ENCODE measurements at regions not wholly inside any gene's neighbourhood (a gene's known extent, or its start where the extent isn't known, plus 50 kb on each side); places are given as distances from the start of the nearest gene placed in this dataset.

DNA sequence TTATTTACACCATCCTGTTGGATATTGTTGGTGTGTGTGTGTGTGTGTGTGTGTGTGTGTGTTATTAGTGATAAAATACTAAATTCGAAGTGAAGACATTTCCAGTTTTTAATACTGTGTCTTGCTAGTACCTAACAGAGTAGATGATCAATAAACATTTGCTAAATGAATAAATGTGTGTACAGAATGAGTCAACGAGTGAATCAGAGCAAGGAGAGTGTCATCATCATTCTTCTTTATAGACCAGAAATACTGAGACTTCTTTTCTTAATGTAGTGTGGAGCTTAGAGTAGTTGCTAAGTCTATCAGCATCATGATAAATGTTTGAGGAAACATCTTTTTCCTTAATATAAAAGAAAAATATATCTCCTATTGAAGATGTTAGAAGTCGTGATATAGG is 169.7 kb upstream of the SATB2 start:
- DNase-seq (ENCODE audit: low read depth in 2 of 2), result no peak

DNA sequence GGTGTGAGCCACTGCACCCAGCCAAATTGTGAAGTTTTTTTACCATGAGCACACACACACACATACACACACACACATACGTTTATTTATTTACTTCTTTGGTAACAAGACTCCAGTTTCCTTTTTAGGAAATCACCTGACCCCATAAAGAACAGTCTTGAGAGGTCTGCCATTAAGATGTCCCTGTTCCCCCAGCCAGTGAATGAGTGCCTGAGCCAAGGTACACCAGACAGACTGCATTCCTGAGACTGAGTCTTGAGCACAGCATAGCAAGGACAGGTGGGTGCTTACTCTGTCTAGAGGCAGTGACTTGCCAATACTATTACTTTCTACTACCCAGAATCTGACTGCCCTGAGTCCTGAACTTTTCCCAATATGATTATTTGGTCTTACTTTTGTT is 167.2 kb upstream of the SATB2 start:
- no peak for DNase-seq (ENCODE audit: low read depth in 2 of 2)

DNA sequence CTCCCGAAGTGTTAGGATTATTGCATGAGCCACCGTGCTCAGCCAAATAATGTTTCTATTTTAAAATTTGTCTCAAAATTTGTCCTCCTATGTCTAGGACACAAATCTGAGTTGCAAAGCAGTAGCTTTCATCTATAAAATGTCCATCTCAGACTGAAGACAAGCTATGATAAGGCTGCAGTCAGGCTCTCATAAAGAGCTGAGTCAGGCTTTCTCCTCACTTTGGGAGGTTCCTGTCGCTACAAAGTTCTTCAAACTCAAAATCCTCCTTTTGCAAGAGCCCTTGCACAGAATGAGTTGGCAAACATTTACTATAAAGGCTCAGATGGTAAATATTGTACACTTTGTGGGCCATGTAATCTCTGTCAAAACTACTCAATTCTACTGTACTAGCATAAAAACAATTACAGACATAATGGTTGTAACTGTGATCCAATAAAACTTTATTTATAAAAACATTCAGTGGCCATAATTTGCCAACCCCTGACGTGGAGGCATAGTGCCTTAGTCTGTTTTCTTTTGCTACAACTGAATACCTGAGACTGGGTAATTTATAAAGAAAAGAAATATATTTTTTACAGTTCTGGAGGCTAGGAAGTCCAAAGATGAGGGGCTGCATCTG is 154.9 kb upstream of the SATB2 start:
- DNase-seq (ENCODE audit: low read depth in 2 of 2), result no peak

DNA sequence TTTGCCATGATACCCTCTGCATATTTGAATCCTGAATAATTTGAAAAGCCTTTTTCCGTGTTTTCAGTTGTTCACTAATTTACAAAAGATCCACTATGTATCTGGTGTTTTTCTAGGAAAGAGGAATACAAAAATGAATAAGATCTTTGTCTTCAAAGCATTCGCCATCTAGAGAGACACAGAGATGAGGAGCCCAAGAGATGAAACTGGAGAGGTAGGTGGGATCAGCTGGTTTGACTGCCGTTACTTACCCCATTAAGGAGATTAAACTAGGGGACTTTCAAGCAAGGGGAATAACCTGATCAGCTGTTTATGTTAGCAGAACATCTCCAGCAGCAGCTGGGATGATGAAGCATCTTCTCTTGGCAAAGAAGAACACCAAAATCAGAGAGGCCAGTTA is 150.2 kb upstream of the SATB2 start:
- no peak for DNase-seq (ENCODE audit: low read depth in 2 of 2)

DNA sequence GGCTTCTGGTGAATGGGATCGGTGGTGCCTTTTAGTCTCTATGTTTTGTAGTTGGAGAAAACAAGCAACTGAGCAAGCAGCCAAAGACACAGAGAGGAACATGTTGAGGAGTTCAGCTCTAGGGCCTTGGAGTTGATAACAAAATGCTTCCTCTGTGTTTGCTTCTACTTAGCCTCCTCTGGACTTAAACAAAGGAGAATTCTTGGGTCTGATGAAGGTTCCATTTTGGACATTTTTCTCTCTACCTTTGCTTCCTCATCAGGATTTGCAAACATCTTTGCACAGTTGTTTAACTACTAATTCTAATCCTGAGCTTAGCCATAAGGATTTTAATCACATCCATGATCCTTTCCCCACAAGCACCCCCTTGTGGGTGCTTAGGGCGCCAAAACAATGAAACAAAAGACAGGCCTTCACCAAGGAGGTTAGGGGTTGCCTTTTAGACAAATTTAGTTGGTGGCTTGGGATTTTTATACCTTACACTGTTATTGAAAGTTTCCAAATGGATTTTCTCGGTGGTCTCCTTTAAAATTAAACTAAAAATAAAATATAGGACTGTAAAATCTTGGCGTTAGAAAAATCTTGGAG is 148.5 kb upstream of the SATB2 start:
- DNase-seq (ENCODE audit: low read depth in 2 of 2), result no peak

DNA sequence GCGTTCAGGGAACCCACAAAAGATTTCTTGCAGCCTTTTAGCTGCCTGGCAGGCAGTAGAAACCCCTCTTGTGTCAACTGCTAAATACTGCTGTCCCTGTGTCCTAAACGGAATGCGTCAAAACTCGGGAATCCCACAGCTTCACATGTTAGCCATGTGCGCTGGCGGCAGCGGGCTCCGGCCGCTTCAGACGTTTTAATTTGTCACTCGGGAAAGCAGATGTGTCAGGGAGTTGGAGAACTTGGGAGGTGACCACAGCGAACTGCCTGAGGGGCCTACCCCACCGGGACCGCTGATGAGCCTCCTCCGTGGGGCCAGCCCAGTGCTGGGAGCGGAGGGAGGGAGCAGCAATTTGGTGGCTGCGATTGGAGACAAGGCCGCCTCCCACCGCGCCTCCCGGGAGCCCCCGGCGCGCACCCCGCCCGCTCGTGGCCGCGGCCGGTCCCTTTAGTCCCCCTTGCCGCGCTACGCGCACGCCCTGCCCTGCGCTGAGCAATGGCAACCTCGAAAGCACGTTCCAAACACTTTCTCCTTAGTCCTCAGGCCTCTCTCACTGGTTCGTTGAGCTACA is 146.1 kb upstream of the SATB2 start:
- DNase-seq (ENCODE audit: low read depth in 2 of 2), result no peak

DNA sequence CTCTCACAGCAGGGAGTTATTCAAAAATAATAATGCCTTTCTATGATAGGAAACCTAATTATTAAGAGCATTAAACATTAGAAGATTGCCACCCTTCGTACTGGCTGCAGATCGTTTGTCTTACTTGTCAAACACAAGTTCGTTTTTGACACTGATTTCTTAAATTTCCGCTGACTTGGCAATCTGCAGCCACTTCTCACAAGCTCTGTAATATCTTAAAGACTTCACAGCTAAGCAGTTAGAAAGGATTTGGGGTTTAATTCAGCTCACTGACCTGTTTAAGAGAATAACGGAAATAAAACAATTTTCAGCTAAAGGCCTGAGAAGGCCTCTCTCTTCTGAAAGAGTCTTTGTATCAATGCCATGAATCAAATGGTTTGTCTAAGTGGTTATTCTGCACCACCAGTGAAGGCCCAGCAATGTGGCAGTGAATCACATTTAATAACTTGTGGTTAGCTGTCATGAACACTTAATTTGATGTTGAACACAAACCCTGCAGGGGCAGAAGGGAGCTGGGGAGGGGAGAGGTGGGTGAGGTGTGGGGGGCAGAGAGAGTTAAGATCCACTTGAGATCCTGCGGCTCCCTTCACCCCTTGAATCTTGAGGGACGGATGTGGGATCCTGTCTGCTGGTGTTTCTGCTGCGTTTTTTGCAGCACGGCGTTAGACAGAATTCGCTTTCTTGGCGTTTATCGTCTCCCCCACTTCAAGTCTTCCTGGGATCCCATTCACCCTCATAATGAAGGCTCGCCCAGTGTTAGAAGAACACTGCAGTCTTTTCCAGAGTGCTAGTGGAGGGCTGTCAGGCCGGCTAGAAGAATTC is 145.4 kb upstream of the SATB2 start:
- no peak for DNase-seq (ENCODE audit: low read depth in 2 of 2)

DNA sequence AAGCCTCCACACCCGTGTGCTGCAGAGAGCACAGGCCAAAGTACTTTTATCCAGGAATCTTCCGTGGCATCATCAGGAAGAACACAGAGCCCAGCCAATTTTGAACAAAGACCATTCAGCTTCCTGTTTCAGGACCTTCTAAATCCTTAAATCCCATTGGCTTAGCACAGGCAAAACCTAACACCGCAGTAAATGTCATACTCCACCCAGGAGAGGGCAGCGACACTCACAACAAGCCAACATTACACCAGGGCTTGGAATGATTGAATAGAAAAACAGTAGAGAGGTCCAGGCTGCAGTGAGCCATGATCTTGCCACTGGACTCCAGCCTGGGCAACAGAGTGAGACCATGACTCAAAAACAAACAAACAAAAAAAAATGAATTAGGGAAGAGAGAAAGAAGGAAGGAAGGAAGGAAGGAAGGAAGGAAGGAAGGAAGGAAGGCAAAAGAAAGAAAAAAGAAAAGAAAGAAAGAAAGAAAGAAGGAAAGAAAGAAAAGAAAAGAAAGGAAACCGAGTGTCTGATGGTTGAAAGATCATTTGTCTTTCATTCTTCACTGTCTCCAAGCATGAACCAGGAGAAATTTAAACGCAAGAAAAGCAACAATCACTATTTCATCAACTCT is 144.6 kb upstream of the SATB2 start:
- DNase-seq (ENCODE audit: low read depth in 2 of 2), result no peak

DNA sequence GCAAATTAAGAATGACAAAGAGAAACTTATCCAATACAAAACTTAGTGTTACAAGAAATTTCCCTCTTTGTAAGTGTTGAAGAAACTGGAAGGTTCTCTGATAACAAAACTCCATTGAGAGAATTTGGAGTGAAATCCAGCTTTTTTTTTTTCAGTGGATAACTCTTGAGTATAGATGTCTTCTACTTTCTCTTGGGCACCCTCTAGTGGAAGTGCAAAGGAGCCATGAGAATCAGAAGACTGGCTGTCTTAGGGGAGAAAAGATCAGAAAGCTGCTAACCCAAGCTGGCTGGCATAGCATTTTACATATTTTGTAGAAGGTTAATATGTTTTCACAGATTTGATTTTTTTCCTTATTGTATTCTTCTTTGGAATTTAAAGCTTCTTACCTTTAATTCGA is 138.8 kb upstream of the SATB2 start:
- DNase-seq (ENCODE audit: low read depth in 2 of 2), result no peak

DNA sequence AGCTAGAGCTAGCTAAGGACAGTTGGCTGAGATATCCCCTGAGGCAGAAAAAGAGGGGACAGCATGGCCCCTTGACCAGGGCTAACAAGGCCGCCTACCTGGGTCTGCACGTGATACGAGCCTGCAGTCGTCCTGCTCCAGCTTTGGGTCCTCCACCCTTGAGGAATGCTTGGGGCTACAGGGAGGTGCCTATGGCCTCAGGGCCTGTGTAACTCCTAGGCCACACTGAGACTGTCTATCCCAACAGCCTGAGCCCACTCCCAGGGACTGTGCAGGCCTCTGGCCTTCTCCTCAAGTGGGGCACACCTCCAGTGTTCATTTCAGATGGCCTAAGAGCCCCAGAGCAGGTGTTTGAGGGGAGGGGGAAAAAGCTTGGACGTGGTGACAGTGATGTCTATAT is 136.7 kb upstream of the SATB2 start:
- no peak for DNase-seq (ENCODE audit: low read depth in 2 of 2)

DNA sequence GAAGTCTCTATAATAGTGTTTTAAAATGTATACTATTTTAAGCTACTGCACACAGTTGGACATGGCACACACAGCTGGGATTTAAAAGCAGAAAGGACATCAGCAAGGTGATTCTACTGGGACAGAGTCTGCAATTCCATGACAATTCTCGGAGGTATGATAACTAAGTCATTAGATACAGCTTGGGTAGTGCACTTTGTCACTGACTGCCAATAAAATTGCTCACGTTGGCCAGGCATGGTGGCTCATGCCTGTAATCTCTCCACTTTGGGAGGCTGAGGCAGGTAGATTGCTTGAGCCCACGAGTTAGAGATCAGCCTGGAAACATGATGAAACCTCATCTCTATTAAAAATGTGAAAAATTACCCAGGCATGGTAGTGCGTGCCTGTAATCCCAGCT is 134.1 kb upstream of the SATB2 start:
- no peak for DNase-seq (ENCODE audit: low read depth in 2 of 2)

DNA sequence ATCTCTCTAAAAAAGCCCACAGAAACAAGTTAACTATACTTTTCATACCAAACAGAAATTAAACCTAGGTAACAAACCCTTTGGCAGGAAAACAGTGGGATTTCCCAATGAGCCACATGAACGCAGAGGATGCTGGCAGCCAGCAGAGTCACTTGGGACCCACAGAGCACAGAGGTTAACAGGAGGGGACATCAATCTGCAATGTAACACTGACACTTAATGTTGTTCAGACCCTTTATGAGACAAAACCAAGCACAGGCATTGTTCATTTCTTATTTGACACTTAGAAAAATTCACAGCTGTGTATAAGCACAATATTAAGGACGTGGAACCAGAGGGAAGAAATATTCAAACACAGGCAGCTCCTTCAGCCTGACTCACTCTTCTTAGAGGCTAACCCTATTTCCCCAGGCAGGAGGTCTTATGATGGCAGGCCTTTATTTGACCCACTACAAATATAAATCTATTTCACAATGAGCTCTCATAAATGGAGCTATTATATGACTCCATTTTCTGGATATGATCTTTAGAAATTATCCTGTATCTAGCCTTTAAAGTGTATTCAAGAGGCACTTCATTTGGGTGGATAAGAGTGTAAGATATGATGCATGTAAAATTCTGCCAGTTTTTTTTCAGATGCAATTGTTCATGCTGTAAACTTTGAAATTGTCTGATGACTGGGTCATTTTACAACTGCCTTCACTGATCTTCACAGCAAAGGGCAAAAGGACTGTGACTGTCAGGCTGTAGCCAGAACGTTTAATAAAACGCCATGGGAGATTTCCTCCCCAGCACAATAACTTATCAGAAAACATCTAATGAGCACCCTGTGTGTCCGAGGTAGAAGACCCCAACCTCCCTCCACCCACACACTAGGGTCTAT is 132.8 kb upstream of the SATB2 start:
- no peak for DNase-seq (ENCODE audit: low read depth in 2 of 2)

DNA sequence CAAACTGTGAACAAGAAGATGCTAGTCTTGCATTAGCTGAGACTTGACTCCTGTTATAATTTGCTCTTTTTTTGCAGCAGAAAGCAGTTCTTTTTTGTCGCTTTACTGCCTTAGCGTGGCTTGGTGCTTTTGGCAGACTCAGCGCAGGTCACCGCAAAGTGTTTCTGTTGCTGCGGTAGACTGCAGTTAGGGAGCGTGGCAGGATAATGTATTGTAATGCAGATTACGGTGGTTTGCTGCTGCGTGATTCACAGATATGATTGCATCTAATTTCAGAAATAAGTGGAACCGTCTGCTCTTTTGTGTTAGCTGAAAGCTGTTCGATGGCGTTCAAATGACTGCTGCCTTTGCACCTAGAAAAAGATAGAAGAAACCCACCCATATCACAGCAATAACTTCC is 131.6 kb upstream of the SATB2 start:
- no peak for DNase-seq (ENCODE audit: low read depth in 2 of 2)

DNA sequence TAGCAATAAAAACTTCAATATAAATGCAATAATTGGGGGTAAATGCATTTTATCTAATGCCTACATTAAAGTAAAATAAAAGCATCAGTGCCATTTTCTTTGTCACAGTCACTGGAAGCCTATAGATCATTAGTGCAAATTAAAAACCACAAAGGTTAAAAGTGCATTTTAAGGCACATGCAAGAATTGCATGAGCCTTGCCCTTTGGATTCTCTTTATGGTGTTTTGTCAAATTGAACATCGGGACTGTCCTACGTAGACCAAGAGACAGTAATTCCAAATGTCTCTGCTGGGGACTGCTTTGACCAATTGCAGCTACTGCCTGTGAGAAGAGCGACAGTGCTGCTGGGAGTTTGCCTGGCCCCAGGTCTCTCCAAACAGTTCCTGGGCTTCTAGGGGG is 130.3 kb upstream of the SATB2 start:
- DNase-seq (ENCODE audit: low read depth in 2 of 2), result no peak

DNA sequence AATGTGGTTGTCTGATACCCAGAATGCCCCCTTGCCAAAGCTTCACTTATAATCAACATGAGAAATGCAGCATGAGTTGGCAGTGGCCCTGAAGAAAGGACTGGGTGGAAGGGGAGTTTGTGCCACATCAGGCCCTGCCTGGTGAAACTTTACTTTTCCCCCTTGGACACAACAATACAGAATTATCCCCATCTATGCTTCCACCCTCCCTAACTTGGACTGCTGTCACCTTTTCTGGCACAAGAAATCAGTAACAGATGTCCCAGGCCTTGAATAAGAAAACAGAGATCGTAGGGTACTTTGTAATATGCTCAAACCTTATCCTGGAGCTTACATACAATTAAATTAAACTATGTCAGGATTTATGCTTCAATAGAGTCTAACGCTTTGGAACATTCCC is 128.9 kb upstream of the SATB2 start:
- no peak for DNase-seq (ENCODE audit: low read depth in 2 of 2)

DNA sequence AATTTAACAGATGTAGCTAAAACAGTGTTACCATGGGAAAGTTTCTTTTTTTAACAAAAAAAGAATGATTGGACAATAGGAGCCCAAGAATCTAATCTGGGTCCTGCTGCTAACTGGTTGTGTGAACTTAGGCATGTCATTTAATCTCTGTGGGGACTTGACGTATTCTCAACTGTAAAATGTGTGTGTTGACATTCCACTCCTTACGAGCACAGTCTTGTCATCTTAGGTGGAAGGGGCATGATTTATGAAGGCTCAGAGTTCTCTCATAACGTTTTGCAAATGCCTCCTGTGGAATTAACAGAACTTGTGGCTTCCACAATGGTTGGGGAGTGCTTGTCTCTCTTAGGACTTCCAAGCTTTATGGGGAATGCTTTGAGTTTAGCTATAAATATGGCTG is 125.9 kb upstream of the SATB2 start:
- no peak for DNase-seq (ENCODE audit: low read depth in 2 of 2)

DNA sequence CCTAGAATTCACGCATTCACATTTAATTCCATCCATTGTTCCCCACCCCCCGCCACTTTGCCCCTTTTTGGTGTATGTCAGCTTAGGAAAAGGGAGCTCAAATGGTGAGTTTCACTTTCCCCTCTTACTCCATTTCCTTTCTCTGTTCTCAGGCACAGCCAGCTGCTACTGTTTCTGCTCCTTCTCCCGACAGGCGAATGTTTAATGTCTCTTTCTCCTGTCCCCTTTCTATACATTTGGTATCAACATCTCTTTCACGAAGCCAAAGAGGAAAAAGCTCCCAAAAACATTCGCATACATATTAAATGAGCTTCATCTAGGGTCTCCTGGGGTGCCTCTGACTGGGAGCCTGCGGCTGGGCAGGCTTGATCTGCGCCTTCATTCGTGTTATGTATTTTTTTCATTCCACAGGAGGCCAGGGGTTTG is 124.2 kb upstream of the SATB2 start:
- DNase-seq (ENCODE audit: low read depth in 2 of 2), result no peak

DNA sequence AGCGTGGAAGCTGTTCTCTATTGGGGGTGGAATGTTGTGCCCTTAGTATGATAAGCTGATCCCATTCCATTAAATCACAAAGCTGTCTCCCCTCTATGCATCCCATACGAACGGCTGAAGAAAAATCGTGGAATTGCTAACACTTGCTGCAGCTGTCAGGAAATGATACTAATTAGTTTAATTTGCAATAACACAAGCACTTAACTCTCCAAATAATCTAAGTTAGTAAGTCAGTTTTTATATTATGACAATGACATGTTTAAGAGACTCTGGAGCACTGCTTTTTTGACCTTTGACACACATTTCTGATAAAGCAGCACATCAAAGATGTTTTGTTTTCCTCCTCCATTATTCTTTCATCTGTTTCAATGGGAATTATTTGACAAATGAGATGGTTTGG is 123.7 kb upstream of the SATB2 start:
- DNase-seq (ENCODE audit: low read depth in 2 of 2), result no peak

DNA sequence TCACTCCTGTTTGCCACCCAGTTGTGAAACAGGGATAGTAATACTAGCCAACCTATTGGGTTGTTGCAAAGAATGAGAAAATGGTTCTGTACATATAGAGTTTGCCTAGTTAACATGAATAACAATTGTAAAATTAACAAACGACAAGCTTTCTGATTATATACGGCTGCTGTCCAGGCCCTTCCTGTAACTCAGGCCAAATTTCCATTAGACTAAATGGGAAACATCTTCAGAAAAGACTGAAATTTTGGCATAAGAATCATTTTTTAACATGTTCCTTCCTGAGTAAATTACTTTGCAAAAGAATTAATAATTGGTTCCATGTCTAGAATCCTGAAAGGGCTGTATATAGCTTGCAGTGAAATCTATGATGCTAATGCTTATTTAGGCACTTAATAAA is 117.7 kb upstream of the SATB2 start:
- no peak for DNase-seq (ENCODE audit: low read depth in 2 of 2)

DNA sequence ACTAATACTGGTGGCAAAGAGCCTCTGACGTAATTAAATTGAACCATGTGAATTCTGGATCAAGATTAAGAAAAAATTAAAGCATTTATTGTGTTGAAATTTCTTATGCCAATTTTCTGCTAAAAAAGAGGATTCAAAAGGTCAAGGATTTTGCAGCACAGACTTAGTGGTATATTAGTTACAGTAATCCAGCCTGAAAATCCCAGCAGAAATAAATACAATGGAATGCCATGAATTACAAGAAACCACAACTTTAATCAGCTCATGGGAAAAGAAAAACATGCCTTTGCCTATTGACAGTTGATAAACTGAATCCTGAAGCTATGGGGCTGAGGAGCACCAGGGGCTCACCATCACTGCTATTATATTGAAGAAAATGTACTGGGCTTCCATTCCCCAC is 114.8 kb upstream of the SATB2 start:
- no peak for DNase-seq (ENCODE audit: low read depth in 2 of 2)

DNA sequence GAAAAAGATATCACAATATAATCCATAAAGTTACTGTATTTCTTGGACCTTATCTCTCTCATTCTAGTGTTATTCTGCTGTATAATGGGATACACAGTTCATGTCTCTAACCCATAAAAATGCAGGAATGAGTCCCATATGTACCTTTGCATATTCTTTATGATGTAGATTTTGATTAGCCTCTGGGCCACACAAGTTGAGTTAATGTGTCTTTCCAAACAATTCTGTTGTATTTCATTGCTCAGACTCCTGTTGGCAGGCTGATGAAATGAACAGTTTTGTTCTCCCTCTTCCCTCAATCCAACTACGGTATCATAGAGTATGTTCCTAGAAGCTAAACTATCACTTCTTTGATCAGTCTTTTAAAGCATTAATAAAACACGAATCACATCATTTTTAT is 113.2 kb upstream of the SATB2 start:
- no peak for DNase-seq (ENCODE audit: low read depth in 2 of 2)

DNA sequence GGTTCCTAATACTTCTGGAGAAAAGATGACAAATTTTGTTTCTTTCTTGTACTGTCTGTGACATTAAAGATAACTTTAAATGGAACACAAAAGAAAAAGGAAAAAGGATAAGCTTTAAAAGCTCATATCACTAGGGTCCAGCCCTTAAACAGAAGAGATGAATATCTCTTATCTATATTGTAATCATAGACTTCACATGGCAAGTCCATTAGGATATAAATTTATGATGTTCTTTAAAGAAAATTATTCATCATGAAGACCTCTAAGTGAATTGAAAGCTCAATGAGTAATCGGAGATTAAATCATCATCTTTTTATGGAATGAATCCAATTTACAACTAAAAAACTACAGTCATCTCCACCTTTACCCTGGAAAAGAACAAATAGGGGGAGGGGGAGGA is 111.6 kb upstream of the SATB2 start:
- no peak for DNase-seq (ENCODE audit: low read depth in 2 of 2)
